HUES48 (cell line): ENCODE measurements at regions not wholly inside any gene's neighbourhood (a gene's known extent, or its start where the extent isn't known, plus 50 kb on each side); places are given as distances from the start of the nearest gene placed in this dataset.

Source experiments
- H3K27ac ChIP-seq: one replicate; pipeline ENCODE4 v1.7.0; 2013; ENCODE audit warnings: low read depth, low read length, inconsistent platforms
- H3K27me3 ChIP-seq: 2 replicates; pipeline ENCODE4 v1.6.1; 2013; ENCODE audit warnings: mild to moderate bottlenecking, low read length; ENCODE audit not compliant: control insufficient read depth, insufficient read depth
- H3K36me3 ChIP-seq: 2 replicates; pipeline ENCODE4 v1.6.1; 2013; ENCODE audit warnings: low read length; ENCODE audit not compliant: control insufficient read depth, insufficient read depth
- H3K4me1 ChIP-seq: 2 replicates; pipeline ENCODE4 v1.6.1; 2013; ENCODE audit warnings: mild to moderate bottlenecking, low read length; ENCODE audit not compliant: control insufficient read depth, insufficient read depth
- H3K4me3 ChIP-seq: 2 replicates; pipeline ENCODE4 v1.5.1; 2013; ENCODE audit warnings: mild to moderate bottlenecking, low read depth, low read length
- H3K9ac ChIP-seq: 2 replicates; pipeline ENCODE4 v1.6.1; 2013; ENCODE audit warnings: mild to moderate bottlenecking, low read depth, low read length, moderate library complexity
- H3K9me3 ChIP-seq: 2 replicates; pipeline ENCODE4 v1.6.1; 2013; ENCODE audit warnings: low read length; ENCODE audit not compliant: control insufficient read depth, insufficient read depth

DNA sequence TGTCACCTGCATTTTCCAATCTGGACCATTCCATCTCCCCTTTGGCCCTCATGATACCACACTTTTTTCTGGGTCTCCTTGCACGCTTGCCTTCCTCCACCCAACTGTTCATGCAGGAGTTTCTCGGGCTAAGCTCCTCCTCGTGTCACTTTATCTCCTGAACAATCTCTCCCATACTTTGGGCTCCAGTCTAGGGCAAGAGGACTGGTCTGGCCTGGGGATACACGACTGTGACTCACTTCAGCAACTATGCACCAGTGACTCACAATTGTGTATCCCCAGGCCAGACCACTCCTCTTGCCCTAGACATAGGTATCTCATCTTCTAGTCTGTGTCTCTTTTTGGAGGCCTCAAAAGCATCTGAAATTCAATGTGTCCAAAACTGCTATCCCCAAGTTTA, 149.4 kb upstream of the PTPRM start:
- Histone ChIP-seq H3K9me3 (no peaks in the 10 kb centered on the region), H3K27ac (no peak overlapping the region), H3K9ac (no peak overlapping the region), H3K4me3 (no peak overlapping the region), H3K27me3 (no peaks in the 10 kb centered on the region), H3K36me3 (no peaks in the 10 kb centered on the region), H3K4me1 (0 out of 2 replicates have a peak, but pooled peaks cover 7% of the 10 kb centered on the region)

DNA sequence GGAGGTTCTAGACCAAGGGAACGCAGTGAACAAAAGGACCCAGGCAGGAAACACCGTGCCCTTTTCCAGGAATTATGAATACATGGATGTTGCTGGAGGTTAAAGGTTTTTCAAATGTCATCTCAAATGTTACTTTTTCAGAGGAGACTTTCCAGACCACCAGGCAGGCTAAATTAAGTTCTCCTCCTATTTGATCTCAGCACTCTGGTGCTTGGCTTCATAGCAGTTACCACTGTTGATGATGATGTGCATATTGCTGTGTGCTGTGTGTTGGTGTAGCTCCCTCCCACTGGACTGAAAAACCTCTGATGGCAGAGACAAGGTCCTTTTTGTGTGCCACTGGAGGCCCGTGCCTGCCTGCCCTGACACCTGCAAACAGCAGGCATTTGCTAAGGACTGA, 137.3 kb upstream of the PTPRM start:
- Histone ChIP-seq H3K36me3 (no peaks in the 10 kb centered on the region), H3K9me3 (no peaks in the 10 kb centered on the region), H3K27me3 (no peaks in the 10 kb centered on the region), H3K27ac (no peak overlapping the region), H3K9ac (no peak overlapping the region), H3K4me1 (no peaks in the 10 kb centered on the region), H3K4me3 (no peak overlapping the region)

- Histone ChIP-seq H3K9me3 (no peaks in the 10 kb centered on the region), H3K4me3 (no peak overlapping the region), H3K4me1 (no peaks in the 10 kb centered on the region), H3K9ac (no peak overlapping the region), H3K27me3 (no peaks in the 10 kb centered on the region), H3K36me3 (no peaks in the 10 kb centered on the region), H3K27ac (no peak overlapping the region)
These were observed 130.9 kb upstream of the PTPRM start for GRCh38 chr18:7436166-7436565.

DNA sequence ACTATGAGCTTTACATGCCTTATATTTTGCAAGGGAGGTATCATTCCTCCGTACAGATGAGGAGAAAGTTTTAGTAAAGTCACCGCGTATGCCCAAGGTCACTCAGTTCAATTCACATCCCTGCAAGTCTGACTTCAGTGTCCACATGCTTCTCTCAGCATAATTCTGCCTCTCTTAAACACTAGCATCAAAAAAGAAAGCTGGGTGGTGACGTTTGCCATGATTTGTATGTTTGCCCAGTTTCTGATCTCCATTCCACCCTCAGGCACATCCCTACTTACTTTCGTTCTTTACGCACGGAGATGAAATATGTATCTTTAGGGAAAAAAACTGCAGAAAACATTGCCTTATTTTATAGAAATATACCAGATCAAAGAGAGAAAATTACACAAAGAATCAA, 129.2 kb upstream of the PTPRM start:
- H3K9ac ChIP-seq: no peak overlapping the region
- no peaks in the 10 kb centered on the region for H3K27me3 ChIP-seq
- no peaks in the 10 kb centered on the region for H3K36me3 ChIP-seq
- no peaks in the 10 kb centered on the region for H3K4me1 ChIP-seq
- H3K27ac ChIP-seq: no peak overlapping the region
- no peaks in the 10 kb centered on the region for H3K9me3 ChIP-seq
- H3K4me3 ChIP-seq: no peak overlapping the region

DNA sequence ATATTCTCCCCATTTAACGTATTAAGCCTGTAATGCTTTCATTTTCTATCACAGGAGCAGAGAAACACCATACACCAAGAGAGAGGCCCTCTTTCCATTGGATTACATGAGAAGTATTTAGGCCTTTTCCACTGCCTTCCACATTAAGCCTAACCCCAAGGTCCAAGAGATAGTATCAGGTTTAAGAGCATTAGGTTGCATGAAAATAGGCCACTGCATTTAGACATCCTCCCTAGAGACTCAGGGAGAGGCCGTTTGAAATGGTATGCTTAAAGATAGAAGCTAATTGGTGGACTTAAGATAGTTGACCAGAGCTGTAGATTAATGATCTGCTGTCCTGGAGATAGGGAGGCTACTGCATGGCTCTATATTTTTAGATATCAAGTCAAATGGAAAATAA, 128.5 kb upstream of the PTPRM start:
- H3K27me3 ChIP-seq: no peaks in the 10 kb centered on the region
- no peaks in the 10 kb centered on the region for H3K4me1 ChIP-seq
- no peaks in the 10 kb centered on the region for H3K9me3 ChIP-seq
- no peak overlapping the region for H3K9ac ChIP-seq
- H3K4me3 ChIP-seq: no peak overlapping the region
- H3K27ac ChIP-seq: no peak overlapping the region
- no peaks in the 10 kb centered on the region for H3K36me3 ChIP-seq

- Histone ChIP-seq H3K36me3 (no peaks in the 10 kb centered on the region), H3K4me1 (no peaks in the 10 kb centered on the region), H3K27ac (no peak overlapping the region), H3K4me3 (no peak overlapping the region), H3K27me3 (no peaks in the 10 kb centered on the region), H3K9me3 (no peaks in the 10 kb centered on the region), H3K9ac (no peak overlapping the region)
These were observed 119.6 kb upstream of the PTPRM start for GRCh38 chr18:7447318-7448028.

DNA sequence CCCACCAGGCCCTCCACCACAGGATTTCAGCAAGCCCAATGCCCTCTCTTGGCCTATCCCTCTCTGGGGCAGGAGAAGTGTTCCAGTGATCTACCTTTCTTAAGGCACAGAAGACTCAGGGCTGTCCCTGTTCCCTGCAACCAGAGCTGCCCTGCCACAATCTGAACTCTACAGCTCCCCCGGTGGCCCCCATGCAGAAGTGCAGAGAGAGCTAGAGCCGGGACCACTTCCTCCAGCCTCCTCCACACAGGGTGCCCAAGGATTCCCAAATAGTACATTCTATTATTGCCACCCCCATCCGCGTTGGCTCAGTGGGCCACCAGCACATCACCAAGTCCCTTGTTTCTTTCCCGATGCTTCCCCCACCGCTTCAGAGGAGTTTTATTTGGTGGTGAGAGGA, 114.8 kb upstream of the PTPRM start:
- H3K36me3 ChIP-seq: no peaks in the 10 kb centered on the region
- H3K4me3 ChIP-seq: no peak overlapping the region
- no peak overlapping the region for H3K9ac ChIP-seq
- H3K27ac ChIP-seq: no peak overlapping the region
- no peaks in the 10 kb centered on the region for H3K9me3 ChIP-seq
- H3K4me1 ChIP-seq: no peaks in the 10 kb centered on the region
- no peaks in the 10 kb centered on the region for H3K27me3 ChIP-seq

- Histone ChIP-seq H3K4me3 (no peak overlapping the region), H3K9me3 (no peaks in the 10 kb centered on the region), H3K36me3 (no peaks in the 10 kb centered on the region), H3K9ac (no peak overlapping the region), H3K27ac (no peak overlapping the region), H3K4me1 (no peaks in the 10 kb centered on the region), H3K27me3 (no peaks in the 10 kb centered on the region)
These were observed 112.7 kb upstream of the PTPRM start for GRCh38 chr18:7454429-7454828.

DNA sequence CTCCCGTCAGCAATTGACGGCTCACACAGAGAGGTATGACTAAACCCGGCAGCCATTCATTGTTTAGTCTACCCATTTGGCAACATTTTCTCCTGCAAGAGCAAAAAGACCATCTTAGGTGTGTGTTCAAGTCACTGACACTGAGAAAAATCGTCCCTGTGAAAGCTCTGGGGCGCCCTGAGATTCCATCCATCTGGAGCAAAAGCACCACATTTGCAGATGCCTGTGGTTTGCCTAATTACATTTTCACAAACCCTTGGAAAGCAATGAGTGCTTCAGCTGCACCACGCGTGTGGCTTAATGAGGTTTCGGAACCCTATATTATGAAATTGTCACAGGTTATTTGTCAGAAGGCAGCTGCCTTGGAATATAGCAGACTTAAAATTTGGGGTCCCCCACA, 110.7 kb upstream of the PTPRM start:
- H3K4me3 ChIP-seq: no peak overlapping the region
- no peak overlapping the region for H3K9ac ChIP-seq
- H3K9me3 ChIP-seq: no peaks in the 10 kb centered on the region
- peaks cover 4% of the 10 kb centered on the region; the same call in 1 of the 2 replicates for H3K4me1 ChIP-seq
- no peaks in the 10 kb centered on the region for H3K36me3 ChIP-seq
- no peak overlapping the region for H3K27ac ChIP-seq
- H3K27me3 ChIP-seq: no peaks in the 10 kb centered on the region

DNA sequence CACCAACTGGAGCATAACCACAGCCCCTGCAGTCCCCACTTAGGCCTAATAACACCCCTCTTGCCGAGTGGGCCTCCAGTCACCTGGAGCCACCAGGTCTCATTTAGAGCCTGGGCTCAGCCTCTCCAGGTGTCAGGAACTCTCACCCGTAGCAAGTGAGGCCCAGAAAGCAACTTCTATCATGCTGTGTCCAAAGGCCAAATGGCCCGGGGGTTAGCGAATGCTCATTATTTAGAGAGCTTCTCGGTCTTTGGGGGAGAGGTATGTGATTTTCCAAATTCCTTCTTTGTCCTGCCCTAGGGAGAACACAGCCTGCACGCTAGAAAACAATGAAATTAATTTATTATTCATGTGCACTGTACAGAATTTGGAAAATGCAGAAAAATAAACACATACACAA, 109.9 kb upstream of the PTPRM start:
- Histone ChIP-seq H3K36me3 (no peaks in the 10 kb centered on the region), H3K27me3 (no peaks in the 10 kb centered on the region), H3K27ac (no peak overlapping the region)

GRCh38 chr18:7458884-7459283, 108.2 kb upstream of the PTPRM start:
- H3K9ac ChIP-seq: no peak overlapping the region
- H3K27ac ChIP-seq: no peak overlapping the region
- H3K36me3 ChIP-seq: no peaks in the 10 kb centered on the region
- no peak overlapping the region for H3K4me3 ChIP-seq
- no peaks in the 10 kb centered on the region for H3K27me3 ChIP-seq
- peaks cover 4% of the 10 kb centered on the region; the same call in 1 of the 2 replicates for H3K4me1 ChIP-seq
- no peaks in the 10 kb centered on the region for H3K9me3 ChIP-seq

More for the DNA sequence above, 109.9 kb upstream of the PTPRM start:
- H3K9ac ChIP-seq: no peak overlapping the region
- peaks cover 4% of the 10 kb centered on the region; the same call in 1 of the 2 replicates for H3K4me1 ChIP-seq
- H3K4me3 ChIP-seq: no peak overlapping the region
- no peaks in the 10 kb centered on the region for H3K9me3 ChIP-seq
